HEK293T (cell line): ENCODE measurements at regions not wholly inside any gene's neighbourhood (a gene's known extent, or its start where the extent isn't known, plus 50 kb on each side); places are given as distances from the start of the nearest gene placed in this dataset.

Experiments
- ARNT ChIP-seq: fragments of 450-650 bp; IDR thresholded peaks from 2 replicates; pipeline ENCODE4 v1.6.1; 2017; ENCODE audit warnings: mild to moderate bottlenecking
- BHLHE40 ChIP-seq: fragments of 450-650 bp; IDR thresholded peaks from 2 replicates; pipeline ENCODE4 v1.6.1; 2016; ENCODE audit warnings: mild to moderate bottlenecking, moderate library complexity, borderline replicate concordance
- ELF4 ChIP-seq: fragments of 450-650 bp; IDR thresholded peaks from 2 replicates; pipeline ENCODE4 v1.6.1; 2017; ENCODE audit warnings: antibody characterized with exemption
- FOXA1 ChIP-seq: fragments of 450-650 bp; IDR thresholded peaks from 2 replicates; pipeline ENCODE4 v1.6.1; 2016; ENCODE audit warnings: mild to moderate bottlenecking
- FOXK2 ChIP-seq: fragments of 450-650 bp; IDR thresholded peaks from 2 replicates; pipeline ENCODE4 v1.6.1; 2016; ENCODE audit warnings: mild to moderate bottlenecking
- FOXM1 ChIP-seq: fragments of 450-650 bp; IDR thresholded peaks from 2 replicates; pipeline ENCODE4 v1.6.1; 2017; ENCODE audit warnings: mild to moderate bottlenecking, borderline replicate concordance
- HDGF ChIP-seq: fragments of 450-650 bp; IDR thresholded peaks from 2 replicates; pipeline ENCODE4 v1.6.1; 2017; ENCODE audit warnings: antibody characterized with exemption, borderline replicate concordance
- L3MBTL2 ChIP-seq: fragments of 450-650 bp; conservative IDR thresholded peaks from 2 replicates; pipeline ENCODE4 v1.6.1; 2016; ENCODE audit warnings: mild to moderate bottlenecking
- NFRKB ChIP-seq: fragments of 450-650 bp; IDR thresholded peaks from 2 replicates; pipeline ENCODE4 v1.6.1; 2016; ENCODE audit warnings: mild to moderate bottlenecking, moderate library complexity
- PKNOX1 ChIP-seq: fragments of 450-650 bp; IDR thresholded peaks from 2 replicates; pipeline ENCODE4 v1.6.1; 2016
- SP1 ChIP-seq: fragments of 450-650 bp; IDR thresholded peaks from 2 replicates; pipeline ENCODE4 v1.6.1; 2017
- SUZ12 ChIP-seq: fragments of 450-650 bp; IDR thresholded peaks from 2 replicates; pipeline ENCODE4 v1.6.1; 2016; ENCODE audit warnings: mild to moderate bottlenecking
- TARDBP ChIP-seq: fragments of 450-650 bp; IDR thresholded peaks from 2 replicates; pipeline ENCODE4 v1.6.1; 2016
- ZNF384 ChIP-seq: fragments of 450-650 bp; IDR thresholded peaks from 2 replicates; pipeline ENCODE4 v1.6.1; 2016

- TF ChIP-seq FOXA1 (no peak), ELF4 (no peak), FOXM1 (no peak), ARNT (no peak), TARDBP (no peak), HDGF (no peak), SUZ12 (no peak), NFRKB (no peak), SP1 (no peak), PKNOX1 (no peak), FOXK2 (no peak), ZNF384 (no peak), L3MBTL2 (no peak), BHLHE40 (no peak)
Observed at GRCh38 chr15:91552555-91552954, 301.0 kb upstream of the SLCO3A1 start.
